ENCODE measurements at regions not wholly inside any gene's neighbourhood (a gene's known extent, or its start where the extent isn't known, plus 50 kb on each side); places are given as distances from the start of the nearest gene placed in this dataset.

DNA sequence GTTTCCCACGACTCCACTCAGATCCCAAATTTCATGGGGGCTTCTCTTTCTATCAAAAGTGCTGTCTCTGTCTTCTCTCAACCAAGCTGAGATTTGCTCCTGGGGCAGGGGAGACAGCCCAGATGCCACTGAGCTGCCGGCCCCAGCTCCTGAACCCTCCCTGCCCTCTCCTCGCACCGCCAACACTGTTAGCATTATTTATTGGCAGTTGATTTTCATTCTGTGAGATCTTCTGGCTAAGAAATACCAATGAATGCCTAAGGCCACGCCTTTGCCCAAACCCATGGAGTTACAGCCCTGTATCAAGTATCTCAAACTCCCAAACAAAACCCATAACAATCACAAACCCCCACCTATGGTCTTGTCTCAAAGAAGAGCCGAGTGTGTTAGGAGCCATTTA, 153.0 kb upstream of the TWIST2 start:
- TF ChIP-seq, protein P1, sequence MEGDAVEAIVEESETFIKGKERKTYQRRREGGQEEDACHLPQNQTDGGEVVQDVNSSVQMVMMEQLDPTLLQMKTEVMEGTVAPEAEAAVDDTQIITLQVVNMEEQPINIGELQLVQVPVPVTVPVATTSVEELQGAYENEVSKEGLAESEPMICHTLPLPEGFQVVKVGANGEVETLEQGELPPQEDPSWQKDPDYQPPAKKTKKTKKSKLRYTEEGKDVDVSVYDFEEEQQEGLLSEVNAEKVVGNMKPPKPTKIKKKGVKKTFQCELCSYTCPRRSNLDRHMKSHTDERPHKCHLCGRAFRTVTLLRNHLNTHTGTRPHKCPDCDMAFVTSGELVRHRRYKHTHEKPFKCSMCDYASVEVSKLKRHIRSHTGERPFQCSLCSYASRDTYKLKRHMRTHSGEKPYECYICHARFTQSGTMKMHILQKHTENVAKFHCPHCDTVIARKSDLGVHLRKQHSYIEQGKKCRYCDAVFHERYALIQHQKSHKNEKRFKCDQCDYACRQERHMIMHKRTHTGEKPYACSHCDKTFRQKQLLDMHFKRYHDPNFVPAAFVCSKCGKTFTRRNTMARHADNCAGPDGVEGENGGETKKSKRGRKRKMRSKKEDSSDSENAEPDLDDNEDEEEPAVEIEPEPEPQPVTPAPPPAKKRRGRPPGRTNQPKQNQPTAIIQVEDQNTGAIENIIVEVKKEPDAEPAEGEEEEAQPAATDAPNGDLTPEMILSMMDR (IDR thresholded peaks at IDR 0.05) = no peak
- TF ChIP-seq POLR2A (IDR thresholded peaks at IDR 0.05; ENCODE audit: low read depth) = no peak

All from esophagus muscularis mucosa (tissue), 3 donors.